ENCODE measurements at regions not wholly inside any gene's neighbourhood (a gene's known extent, or its start where the extent isn't known, plus 50 kb on each side); places are given as distances from the start of the nearest gene placed in this dataset.

DNA sequence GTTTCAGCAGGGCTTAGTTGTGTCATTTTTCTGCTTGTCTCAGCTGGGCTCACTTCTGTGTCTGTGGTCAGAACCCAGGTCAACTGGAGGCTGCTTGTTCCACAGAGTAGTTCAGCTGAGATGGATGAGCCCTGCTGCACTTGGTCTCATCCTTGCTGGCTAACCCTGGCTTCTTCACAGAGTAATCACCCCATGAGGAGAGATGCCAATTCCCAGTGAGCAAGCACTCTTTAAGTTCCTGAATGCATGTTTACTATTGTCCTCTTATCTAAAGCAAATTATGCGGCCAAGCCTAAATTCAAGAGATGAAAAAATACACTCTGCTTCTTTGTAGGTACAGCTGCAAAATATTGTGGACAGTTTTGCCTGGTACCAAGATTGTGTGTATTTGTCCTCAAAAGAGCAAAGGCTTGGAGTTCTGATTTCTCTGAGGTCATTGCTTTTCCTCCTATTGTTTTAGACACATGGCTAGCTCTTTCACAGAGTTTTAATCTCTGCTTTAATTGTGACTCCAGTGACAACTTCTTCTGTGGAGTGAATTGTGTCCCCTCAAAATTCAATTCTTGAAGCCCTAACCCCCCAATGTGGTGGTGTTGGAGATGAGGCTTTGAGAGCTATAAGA, 236.6 kb upstream of the ANKRD50 start:
- POLR2A ChIA-PET: no interaction called here
- Histone ChIP-seq H3K4me1 (ENCODE audit: control insufficient read depth, extremely low read depth, insufficient read depth, low read length) (peaks cover 51% of the 10 kb centered on the region), H3K4me2 (ENCODE audit: insufficient read depth, low read length) (peak overlapping the region; percentile 96), H3K9me1 (replicated peaks; ENCODE audit: control insufficient read depth, extremely low read depth, insufficient read depth, low read length) (no peaks in the 10 kb centered on the region), H3K9ac (replicated peaks; ENCODE audit: extremely low read depth, insufficient read depth, low read length) (peak overlapping the region; percentile 81), H3K27me3 (ENCODE audit: control insufficient read depth in 2 of 2, insufficient read depth in 2 of 2, low read length in 2 of 2) (no peaks in the 10 kb centered on the region), H3K79me2 (ENCODE audit: control insufficient read depth, insufficient read depth, low read length) (no peaks in the 10 kb centered on the region), H3K4me3 (replicated peaks in 1 of 3; ENCODE audit: insufficient read depth in 1 of 3, low read depth in 1 of 3, low read length in 3 of 3) (no peak overlapping the region), H2AFZ (ENCODE audit: low read depth, low read length) (peak overlapping the region; percentile 62), H4K20me1 (replicated peaks; ENCODE audit: control insufficient read depth, extremely low read depth, insufficient read depth, low read length) (no peaks in the 10 kb centered on the region), H3K27ac (ENCODE audit: insufficient read depth, low read depth, low read length) (peak overlapping the region; percentile 99), H3K9me3 (replicated peaks; ENCODE audit: control insufficient read depth, insufficient read depth, low read length) (no peaks in the 10 kb centered on the region), H3K36me3 (ENCODE audit: control insufficient read depth in 2 of 2, extremely low read depth in 1 of 2, insufficient read depth in 2 of 2, low read length in 2 of 2) (no peaks in the 10 kb centered on the region)
- CTCF ChIA-PET: interaction anchor here (0.7 to 0.9 kb wide), 2 partner anchors 230 to 260 kb away, joined by 3 read pairs; no protein-coding TSS in a partner anchor
- BruUV-seq (replicated peaks): TSS peak; percentile 90
- TF ChIP-seq JUN (IDR thresholded peaks at IDR 0.05; ENCODE audit: borderline replicate concordance, insufficient read depth, insufficient read length, low read depth) (peak; percentile 61), FOS (IDR thresholded peaks at IDR 0.05; ENCODE audit: borderline replicate concordance, insufficient read depth, low read length) (no peak), POLR2AphosphoS5 (IDR thresholded peaks at IDR 0.05; ENCODE audit: insufficient read depth, low read depth, low read length) (no peak)
- TF ChIP-seq, protein P1, sequence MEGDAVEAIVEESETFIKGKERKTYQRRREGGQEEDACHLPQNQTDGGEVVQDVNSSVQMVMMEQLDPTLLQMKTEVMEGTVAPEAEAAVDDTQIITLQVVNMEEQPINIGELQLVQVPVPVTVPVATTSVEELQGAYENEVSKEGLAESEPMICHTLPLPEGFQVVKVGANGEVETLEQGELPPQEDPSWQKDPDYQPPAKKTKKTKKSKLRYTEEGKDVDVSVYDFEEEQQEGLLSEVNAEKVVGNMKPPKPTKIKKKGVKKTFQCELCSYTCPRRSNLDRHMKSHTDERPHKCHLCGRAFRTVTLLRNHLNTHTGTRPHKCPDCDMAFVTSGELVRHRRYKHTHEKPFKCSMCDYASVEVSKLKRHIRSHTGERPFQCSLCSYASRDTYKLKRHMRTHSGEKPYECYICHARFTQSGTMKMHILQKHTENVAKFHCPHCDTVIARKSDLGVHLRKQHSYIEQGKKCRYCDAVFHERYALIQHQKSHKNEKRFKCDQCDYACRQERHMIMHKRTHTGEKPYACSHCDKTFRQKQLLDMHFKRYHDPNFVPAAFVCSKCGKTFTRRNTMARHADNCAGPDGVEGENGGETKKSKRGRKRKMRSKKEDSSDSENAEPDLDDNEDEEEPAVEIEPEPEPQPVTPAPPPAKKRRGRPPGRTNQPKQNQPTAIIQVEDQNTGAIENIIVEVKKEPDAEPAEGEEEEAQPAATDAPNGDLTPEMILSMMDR (IDR thresholded peaks at IDR 0.05; ENCODE audit: extremely low read depth in 1 of 2, insufficient read depth in 1 of 2, low read depth in 1 of 2, low read length in 2 of 2): no peak
- dilution Hi-C loops (cut with MboI; ENCODE audit: extremely low pct_ligation_motif_present, low sequenced_read_pairs): no loop called here
- FAIRE-seq: peak; percentile 69
- intact Hi-C loops (cut with micrococcal nuclease): loop anchor here (1.0 to 10.0 kb wide), 5 partner anchors 9 to 786 kb away; partner anchors contain the start of gene ANKRD50
- peak; percentile 80 for DNase-seq (ENCODE audit: low read depth, low spot score)
